DND-41 (cell line): ENCODE measurements at regions not wholly inside any gene's neighbourhood (a gene's known extent, or its start where the extent isn't known, plus 50 kb on each side); places are given as distances from the start of the nearest gene placed in this dataset.

Source experiments
- CTCF ChIP-seq: IDR thresholded peaks from 2 replicates; pipeline ENCODE4 v1.5.1; 2012; ENCODE audit warnings: borderline replicate concordance, low read length, moderate library complexity, mild to moderate bottlenecking; ENCODE audit not compliant: poor library complexity, severe bottlenecking; ENCODE audit errors: extremely low read depth
- EZH2 ChIP-seq: IDR thresholded peaks from 3 replicates; pipeline ENCODE4 v1.6.1; 2012; ENCODE audit warnings: borderline replicate concordance, low read depth, mild to moderate bottlenecking, moderate library complexity, low read length, inconsistent platforms; ENCODE audit not compliant: severe bottlenecking

GRCh38 chr3:81395739-81396513 lies 365.5 kb downstream of the GBE1 start:
- peak; percentile 36 for TF ChIP-seq CTCF
- TF ChIP-seq EZH2: no peak
